ENCODE measurements at regions not wholly inside any gene's neighbourhood (a gene's known extent, or its start where the extent isn't known, plus 50 kb on each side); places are given as distances from the start of the nearest gene placed in this dataset.
"Not testable (repeated sequence)": the region's sequence is repeated elsewhere in the genome, so short reads cannot be mapped to it uniquely, and the experiment has no call there.

DNA sequence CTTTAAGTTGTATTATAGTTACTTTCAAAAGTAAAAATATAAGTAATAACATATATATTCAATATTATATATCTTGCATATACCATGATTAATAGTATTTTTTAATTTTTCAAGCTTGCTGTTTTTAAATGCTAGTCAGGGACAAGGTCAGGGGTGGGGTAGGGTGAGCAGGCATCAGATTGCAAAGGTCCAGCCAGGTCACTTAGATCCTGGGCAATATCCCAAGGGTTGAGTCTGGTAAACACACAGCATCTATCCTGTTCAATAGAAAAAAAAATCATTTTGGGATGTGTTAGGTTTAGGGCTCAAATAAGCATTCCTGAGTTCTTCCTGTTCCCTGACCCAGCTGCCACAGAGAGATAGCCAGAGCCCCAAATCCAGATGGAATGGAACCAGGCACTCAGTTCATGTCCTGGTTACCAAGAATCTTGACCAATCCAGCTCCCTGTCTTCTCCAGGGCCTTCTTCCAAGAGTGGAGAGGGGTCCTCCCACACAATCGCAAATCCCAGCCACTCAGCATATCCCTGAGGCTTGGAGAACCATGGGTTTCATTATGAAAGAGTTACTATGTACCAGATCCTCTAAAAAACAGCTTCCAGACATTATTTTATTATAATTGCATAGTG is 134.9 kb upstream of the TOP1 start:
- DNase-seq = no peak

DNA sequence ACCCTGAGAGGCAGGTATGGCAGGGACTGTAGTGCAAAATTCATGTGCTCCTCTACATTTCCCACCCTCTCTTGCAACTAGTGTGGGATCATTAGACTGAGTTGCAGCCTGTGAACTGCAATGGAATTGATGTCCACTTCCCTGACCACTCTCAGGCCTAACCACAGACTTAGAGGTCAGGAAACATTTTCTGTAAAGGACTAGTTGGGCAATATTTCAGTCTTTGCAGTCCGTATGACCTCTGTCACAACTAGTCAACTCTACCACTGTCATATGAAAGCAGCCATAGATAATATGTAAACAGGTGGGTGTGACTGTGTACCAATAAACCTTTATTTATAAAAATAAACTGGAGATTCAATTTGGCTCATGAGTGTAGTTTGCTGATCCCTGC is 134.4 kb upstream of the TOP1 start:
- DNase-seq = peak; percentile 78 to 79

DNA sequence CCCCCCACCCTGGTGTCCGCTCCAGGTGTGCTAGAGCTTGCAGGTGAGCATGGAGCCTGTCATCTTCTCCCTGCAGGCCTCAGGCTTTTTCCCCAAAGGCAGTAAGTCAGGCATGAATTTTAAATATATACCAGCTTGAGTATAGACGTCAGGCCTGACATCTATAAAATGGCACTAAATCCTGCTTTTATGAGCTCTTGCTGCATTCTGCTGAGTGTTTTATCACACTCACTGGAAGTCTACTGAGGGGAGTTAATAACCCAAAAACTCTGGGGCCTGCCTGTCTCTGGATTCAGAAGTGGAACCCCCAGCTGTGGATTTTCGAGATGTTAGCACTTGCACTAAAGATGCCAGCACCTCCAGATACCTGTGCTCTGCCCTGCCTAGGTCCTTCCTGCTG is 133.4 kb upstream of the TOP1 start:
- no peak for DNase-seq

DNA sequence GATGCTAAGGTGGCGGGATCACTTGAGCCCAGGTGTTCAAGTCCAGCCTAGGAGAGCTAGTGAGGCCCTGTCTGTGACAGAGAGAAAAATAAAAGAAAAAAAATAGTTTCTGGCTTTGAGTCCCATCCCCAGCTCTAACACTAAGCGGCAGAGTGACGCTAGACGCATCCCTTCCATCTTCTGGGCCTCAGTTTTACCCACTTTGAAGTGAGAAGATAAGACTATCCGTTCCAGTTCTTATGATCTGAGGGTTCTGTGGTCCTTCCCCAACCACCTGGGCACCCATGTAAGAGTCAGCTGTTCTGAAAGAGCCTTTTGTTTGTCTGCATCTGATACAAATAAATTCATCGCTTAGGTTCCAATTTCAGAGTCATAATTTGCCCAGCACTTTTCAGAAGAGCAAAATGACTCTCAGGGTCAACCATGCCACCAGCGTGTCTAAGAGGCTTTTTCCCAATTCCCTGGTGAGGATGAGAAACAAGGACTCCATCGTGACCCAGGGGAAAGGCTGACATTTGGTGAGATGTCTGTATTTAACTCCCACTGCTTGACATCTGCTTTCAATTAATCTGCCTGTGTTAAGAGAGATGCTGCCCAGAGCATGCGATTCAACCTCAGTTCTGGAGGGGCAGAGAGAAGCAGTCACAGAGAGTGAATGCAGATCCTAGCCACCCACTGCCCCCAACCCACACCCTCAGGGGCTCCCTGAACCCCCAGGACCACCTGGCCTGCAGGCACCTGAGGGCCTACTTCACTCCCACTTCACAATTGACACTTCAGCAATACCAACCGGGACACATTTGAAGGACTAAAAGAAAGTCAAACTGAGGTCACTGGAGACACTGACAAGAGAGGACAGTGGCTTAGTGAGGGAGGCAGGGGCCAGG is 131.6 kb upstream of the TOP1 start:
- no peak for DNase-seq

DNA sequence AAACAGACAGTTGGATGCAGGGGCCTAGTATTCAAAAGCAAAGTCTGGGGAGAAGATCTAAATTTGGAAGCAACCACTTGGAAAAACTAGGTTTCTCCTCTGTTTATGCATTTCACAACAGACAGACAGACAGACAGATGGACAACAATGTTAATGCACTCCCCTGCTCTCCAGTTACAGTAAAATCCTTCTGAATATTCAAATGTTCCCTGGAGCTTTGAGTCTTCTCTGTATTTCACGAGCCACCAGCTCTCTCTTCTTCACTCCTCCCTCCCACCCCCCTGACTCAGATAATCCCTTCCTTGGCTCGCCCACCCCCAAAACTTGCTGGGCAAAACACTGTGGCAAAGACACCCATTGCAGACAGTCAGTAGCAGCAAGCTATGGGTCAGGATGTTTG is 129.3 kb upstream of the TOP1 start:
- DNase-seq = no peak

DNA sequence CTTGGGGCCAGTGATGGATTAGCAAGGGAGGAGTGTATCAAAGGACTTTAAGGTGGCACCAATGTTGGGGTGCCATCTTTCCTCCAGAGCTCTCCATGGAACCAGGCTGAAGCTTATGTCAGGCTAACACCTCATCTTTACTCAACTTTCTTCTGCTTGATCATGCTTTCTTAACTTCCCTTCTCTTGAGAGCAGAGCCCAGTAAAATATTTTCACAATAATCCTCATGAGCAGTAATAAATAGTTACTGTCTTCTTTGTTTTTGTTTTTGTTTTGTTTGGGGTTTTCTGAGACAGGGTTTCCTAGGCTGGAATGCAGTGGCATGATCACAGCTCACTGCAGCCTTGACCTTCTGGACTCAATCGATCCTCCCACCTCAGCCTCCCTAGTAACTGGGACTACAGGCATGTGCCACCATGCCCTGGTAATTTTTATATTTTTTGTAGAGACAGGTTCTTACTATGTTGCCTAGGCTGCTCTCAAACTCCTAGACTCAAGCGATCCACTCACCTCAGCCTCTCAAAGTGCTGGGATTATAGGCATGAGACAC is 127.9 kb upstream of the TOP1 start:
- DNase-seq = peak; percentile 45 to 63

DNA sequence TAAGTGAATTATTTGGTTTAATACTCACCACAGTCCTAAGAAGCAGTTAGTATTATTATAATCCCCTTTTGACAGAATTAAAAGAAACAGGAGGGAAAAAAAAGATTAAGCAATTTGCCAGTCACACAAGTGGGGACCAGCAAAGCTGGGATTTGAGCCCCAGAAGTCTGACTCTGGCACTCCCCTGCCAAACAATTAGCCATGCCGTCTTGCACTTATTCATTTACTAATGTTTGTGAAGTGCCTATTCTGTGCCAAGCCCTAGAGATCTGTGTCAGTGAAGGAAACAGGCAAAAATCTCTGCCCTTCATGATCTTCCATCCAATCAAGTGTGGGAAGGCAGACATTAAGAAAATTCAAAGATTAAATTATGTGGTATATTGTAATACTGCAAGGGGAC is 126.0 kb upstream of the TOP1 start:
- no peak for DNase-seq

DNA sequence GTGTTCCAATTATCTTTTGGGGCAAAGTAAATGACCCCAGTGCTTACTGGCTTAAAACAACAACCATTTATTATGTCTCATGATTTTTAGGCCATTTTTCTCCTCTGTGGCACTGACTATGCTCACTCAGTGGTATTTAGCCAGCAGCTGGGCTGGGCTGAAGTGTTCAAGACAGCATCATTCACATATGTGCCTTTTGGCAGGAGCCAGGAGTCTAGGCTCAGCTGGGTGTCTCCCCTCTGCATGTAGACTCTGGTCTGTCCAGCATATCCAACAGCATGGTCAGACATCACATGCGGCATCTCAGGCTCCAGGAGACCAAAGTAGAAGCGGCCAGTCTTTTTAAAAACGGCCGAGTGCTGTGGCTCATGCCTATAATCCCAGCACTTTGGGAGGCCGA is 120.3 kb upstream of the TOP1 start:
- no peak for DNase-seq

DNA sequence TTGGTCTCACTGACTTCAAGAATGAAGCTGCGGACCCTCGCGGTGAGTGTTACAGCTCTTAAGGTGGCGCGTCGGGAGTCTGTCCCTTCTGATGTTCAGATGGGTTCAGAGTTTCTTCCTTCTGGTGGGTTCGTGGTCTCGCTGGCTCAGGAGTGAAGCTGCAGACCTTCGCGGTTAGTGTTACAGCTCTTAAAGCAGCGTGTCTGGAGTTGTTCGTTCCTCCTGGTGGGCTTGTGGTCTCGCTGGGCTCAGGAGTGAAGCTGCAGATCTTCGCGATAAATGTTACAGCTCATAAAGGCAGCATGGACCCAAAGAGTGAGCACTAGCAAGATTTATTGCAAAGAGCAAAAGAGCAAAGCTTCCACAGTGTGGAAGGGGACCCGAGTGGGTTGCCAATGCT is 119.1 kb upstream of the TOP1 start:
- DNase-seq = not testable (repeated sequence)

DNA sequence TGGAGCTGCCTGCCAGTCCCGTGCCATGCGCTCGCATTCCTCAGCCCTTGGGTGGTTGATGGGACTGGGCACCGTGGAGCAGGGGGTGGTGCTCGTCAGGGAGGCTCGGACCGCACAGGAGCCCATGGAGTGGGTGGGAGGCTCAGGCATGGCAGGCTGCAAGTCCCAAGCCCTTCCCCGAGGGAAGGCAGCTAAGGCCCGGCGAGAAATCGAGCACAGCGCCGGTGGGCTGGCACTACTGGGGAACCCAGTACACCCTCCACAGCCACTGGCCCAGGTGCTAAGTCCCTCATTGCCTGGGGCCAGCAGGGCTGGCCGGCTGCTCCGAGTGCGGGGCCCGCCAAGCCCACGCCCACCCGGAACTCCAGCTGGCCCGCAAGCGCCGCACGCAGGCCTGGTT is 118.2 kb upstream of the TOP1 start:
- DNase-seq = not testable (repeated sequence)

DNA sequence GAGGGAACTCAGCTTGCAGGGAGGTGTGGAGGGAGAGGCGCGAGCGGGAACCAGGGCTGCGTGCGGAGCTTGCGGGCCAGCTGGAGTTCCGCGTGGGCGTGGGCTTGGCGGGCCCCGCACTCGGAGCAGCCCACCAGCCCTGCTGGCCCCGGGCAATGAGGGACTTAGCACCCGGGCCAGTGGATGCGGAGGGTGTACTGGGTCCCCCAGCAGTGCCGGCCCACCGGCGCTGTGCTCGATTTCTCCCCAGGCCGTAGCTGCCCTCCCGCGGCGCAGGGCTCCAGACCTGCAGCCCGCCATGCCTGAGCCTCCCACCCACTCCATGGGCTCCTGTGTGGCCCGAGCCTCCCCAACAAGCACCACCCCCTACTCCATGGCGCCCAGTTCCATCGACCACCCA is 117.5 kb upstream of the TOP1 start:
- DNase-seq = not testable (repeated sequence)

DNA sequence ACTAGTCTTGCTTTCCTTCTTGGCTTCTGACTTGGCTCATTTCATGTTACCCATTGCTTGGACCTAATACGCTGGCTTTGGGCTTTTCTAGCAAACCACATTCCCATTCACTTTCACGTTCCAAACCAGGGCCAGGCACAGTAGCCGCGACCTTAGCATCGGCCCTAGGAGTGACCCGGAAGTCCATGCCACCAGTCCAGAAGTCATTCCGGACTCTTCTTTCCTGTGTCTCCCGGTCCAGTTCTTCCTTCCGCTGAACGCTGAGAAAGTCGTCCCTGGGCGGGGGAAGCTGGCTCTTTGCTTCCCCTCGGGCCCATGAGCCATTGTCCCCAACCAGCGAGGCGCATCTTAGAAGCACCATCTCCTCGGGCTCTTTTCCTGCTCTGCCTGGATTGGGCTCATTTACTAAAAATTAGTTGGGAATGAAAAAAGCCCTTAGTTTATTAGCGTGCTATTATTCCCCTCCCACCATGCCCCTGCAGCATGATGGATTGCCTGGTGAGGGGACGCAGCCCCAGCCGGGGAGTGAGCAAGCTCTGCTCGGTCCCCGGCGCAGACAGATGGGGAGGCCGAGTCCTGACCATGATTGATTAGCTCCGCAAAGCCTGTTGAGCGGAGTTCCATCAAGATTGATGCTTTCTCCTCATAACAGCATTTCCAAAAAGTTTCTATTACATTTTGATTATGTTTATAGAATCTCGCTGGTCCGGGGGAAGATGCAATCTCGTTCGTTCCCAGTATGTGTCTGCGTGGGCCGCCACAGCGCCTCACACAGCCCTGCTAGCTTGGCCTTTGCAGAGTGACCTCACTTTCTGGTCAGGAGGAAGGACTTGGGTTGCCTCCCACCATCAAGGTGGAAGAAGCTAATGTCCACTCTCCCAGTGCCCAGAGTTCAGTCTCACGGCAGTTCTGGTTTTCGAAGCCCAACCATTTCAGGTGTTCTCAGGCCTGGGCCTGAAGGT is 115.1 kb upstream of the TOP1 start:
- DNase-seq = no peak

DNA sequence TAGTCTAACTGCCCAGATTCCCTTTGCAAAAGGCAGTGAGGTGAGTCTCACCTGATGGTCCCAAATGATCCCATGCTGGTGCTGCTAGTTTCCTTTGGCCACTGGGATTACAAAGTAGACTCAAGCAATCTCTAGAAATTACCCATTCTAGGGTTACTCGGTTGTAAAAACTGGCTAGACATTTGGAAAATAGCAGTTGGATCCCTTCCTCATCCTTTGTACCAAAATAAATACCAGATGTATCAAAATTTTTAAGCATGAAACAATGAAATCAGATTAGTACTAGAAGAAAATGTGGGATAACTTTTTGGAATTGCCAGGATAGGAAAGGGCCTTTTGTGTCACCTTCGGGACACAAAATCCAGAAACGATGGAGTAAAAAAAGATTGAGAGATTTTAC is 112.9 kb upstream of the TOP1 start:
- no peak for DNase-seq

DNA sequence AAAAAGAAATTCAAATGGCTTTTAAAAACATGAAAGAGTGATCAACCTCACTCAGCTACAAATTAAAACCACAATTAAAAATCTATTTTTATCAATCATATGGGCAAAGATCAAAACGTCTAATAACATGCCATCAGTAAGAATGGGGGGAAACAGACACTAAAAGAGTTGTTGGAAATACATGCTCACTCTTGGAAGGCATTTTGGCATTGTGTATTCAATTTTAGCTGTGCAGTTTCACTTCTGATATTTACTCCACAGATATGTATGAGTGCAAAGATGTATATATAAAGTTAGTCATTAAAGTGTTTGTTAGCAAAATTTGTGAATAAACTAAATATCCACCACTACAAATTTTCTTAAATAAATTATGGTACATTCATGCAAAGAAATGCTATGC is 112.3 kb upstream of the TOP1 start:
- no peak for DNase-seq

DNA sequence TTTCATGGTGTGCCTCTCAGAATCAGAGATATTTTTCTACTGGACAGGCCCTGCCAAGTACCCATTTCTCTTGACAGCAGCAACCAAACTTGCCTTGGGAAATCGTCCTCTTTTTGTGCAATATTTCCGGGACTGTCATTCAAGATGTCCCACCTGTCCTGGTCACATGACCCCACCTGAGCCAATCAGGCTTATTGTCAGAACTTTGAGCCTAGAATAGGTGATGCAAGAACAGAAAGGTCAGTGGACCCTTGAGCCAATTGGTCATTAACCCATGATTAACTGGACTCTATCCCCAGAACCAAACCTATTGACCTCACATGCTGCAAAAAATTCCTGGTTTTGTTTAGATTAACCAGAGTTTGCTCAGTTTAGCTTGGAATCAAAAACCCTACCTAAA is 108.3 kb upstream of the TOP1 start:
- no peak for DNase-seq

DNA sequence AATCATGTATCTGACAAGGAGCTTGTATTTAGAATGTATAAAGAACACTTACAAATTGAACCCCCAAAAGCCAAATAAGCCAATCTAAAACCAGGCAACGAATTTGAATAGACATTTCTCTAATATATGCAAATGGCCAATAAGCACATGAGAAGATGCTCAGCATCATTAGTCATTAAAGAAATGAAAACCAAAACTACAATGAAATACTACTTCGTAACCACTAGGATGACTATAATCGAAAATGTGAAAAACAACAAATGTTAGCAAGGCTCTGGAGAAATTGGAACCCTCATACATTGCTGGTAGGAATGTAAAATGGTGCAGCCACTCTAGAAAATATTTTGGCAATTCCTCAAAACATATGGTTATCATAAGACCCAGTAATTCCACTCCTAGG is 105.8 kb upstream of the TOP1 start:
- no peak for DNase-seq

DNA sequence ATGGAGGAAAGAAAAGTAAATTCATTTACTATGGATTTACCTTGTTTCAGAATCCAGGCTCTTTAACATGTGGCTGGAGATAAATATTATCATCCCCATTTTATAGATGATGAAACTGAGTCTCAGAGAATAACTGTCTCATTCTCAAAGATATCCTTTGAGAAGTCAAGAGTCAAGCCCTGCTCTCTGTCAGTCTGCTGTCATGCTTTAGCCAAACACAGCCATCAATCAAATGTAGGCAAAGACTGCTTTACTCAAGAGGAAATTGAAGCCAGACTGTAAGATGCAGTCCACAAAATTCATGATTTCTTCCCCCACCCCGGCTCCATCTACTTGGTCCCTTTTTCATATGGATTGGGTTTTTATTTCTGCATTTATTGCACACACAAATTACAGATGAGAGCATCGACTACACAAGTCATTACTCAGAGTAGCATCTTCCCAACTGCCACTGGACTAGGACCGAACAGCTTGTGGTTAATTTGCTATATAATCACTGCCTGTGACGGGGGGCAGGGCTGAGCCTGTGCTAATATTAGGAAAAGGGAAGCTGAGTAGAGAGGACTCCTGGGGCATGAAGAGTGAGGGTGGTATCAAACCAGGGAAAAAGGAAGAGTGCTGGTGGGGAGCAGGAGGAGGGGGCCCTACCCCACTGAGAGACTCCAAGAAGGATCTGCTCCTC is 102.7 kb upstream of the TOP1 start:
- peak in 1 of 2 donors; percentile 17 for DNase-seq

DNA sequence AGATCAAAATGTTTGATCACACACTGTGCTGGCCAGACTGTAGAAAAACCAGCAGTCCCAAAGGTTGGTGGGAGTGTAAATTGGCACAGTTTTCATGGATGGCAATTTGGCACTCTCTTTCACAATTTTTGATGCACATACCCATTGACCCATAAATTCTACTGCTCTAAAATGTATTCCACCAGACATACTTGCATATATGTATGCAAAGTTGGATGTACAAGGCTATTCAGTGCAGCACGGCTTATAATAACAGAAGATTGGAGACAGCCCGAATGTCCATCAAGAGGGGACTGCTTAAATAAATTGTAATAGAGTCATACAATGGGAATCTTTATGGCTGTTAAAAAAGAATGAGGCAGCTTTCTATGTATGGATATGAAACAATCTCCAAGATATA is 101.7 kb upstream of the TOP1 start:
- no peak for DNase-seq

DNA sequence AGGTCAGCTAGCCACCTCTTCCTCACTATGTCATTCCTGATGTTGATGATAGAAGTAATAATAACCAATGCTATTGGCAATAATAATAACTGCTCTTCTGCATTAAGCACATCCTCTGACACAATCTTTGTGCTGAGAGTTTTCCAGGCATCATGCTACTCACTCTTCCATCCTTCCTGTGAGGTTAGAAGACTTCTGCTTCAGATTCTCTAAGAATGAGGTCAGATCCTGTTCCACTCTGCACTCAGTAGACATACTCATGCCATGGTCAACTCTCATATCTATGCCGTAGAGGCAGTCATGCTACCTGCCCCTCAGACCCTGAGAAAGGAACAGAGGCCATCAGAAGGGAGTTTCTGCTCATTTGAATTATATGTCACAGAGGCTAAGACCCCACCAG is 98.1 kb upstream of the TOP1 start:
- DNase-seq = no peak

DNA sequence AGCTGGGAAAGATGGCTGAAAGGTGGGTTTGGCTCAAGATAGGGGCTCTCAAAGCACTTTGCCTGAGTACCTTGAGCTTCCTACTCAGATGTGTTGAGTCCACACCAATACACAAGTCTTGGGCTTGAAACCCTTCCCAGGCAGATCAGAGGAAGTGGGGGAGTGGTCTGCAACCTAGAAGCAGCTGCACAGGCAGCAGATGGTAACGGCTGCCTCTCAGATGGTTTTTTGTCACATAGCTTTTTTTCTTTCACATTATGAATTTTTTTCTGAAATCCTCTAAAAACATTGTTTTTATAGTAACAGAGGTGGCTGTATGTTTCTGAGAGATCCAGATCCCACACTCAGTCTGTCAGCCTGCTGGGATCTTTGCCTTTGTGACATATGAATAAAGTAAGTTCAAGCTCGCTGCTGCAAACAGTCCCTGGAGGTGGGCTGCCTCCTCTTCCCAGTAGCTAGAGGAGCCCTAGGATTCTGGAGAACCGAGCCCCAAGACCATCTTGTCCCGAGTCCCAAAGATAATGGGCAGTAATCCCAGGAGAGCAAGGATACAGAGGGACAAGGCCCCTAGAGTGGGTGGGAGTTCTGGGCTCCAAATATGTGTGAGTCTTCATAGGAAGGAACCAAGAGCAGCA is 97.1 kb upstream of the TOP1 start:
- no peak for DNase-seq

DNA sequence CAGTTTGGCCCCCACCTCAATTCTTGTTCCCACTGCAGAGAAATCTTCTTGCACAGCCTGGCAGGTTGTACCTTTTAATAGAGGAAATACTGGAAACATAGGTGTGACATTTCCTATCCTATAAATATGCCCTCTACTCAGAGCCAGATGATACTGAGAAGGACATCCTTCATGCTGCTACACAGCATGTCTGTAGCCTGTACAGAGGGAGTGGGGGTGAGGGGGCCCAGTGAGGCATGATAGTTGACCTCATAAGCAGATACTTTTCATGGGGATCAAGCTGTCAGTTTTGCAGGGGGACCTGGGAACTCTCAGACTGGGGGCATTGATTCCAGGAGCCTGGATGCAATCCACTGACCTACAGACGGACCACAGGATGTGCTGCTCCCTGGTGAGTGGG is 96.2 kb upstream of the TOP1 start:
- no peak for DNase-seq

DNA sequence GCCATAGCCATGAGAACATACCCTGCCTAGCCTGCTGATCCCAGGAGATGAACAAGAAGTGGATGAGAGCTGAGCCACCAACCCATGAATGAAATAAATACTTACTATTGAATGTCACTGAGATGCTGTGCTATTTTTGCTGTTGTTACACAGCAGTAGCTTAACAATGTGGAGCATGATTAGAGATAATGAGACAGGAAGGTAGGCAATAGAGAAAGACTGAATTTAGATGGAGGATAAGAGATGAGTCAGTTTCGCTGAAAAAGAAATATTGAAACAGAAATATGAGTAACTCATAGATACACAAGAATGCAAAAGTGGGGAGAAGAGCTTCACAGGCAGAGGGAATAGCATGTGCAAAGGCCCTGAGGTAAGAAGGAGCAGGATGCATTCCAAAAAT is 94.9 kb upstream of the TOP1 start:
- DNase-seq = no peak

Data from inflammatory macrophage (primary cell).